ENCODE measurements at regions not wholly inside any gene's neighbourhood (a gene's known extent, or its start where the extent isn't known, plus 50 kb on each side); places are given as distances from the start of the nearest gene placed in this dataset.
"Not testable (repeated sequence)": the region's sequence is repeated elsewhere in the genome, so short reads cannot be mapped to it uniquely, and the experiment has no call there.

GRCh38 chr3:74131546-74132328, 482.7 kb downstream of the CNTN3 start:
- DNase-seq (ENCODE audit: low spot score), result not testable (repeated sequence)

GRCh38 chr3:74129611-74130010, 484.8 kb downstream of the CNTN3 start:
- DNase-seq (ENCODE audit: low spot score), result no peak

- no peak for DNase-seq (ENCODE audit: low spot score)
Measured at GRCh38 chr3:74129056-74129455, 485.4 kb downstream of the CNTN3 start.

- no peak for DNase-seq (ENCODE audit: low spot score)
Measured at GRCh38 chr3:74127256-74127655, 487.2 kb downstream of the CNTN3 start.

GRCh38 chr3:74124782-74125181, 489.7 kb downstream of the CNTN3 start:
- DNase-seq (ENCODE audit: low spot score), result no peak

- DNase-seq (ENCODE audit: low spot score), result no peak
Measured at GRCh38 chr3:74122281-74122680, 492.2 kb downstream of the CNTN3 start.

- DNase-seq (ENCODE audit: low spot score), result no peak
Measured at GRCh38 chr3:74121761-74122160, 492.7 kb downstream of the CNTN3 start.

GRCh38 chr3:74119221-74119620, 494.5 kb upstream of the PDZRN3 start:
- no peak for DNase-seq (ENCODE audit: low spot score)

- no peak for DNase-seq (ENCODE audit: low spot score)
Measured at GRCh38 chr3:74115906-74116305, 491.2 kb upstream of the PDZRN3 start.

- DNase-seq (ENCODE audit: low spot score), result no peak
Measured at GRCh38 chr3:74107451-74107850, 482.7 kb upstream of the PDZRN3 start.

- no peak for DNase-seq (ENCODE audit: low spot score)
Measured at GRCh38 chr3:74106925-74107324, 482.2 kb upstream of the PDZRN3 start.

GRCh38 chr3:74091204-74091603, 466.5 kb upstream of the PDZRN3 start:
- DNase-seq (ENCODE audit: low spot score), result no peak

- DNase-seq (ENCODE audit: low spot score), result no peak
Measured at GRCh38 chr3:74089814-74090213, 465.1 kb upstream of the PDZRN3 start.

GRCh38 chr3:74080056-74080461, 455.3 kb upstream of the PDZRN3 start:
- no peak for DNase-seq (ENCODE audit: low spot score)

GRCh38 chr3:74075241-74075640, 450.5 kb upstream of the PDZRN3 start:
- no peak for DNase-seq (ENCODE audit: low spot score)

- no peak for DNase-seq (ENCODE audit: low spot score)
Measured at GRCh38 chr3:74074700-74075099, 450.0 kb upstream of the PDZRN3 start.

GRCh38 chr3:74067296-74067695, 442.6 kb upstream of the PDZRN3 start:
- no peak for DNase-seq (ENCODE audit: low spot score)

GRCh38 chr3:74066456-74066855, 441.7 kb upstream of the PDZRN3 start:
- no peak for DNase-seq (ENCODE audit: low spot score)

GRCh38 chr3:74059923-74060600, 435.3 kb upstream of the PDZRN3 start:
- no peak for DNase-seq (ENCODE audit: low spot score)

- DNase-seq (ENCODE audit: low spot score), result no peak
Measured at GRCh38 chr3:74059301-74059922, 434.7 kb upstream of the PDZRN3 start.

- DNase-seq (ENCODE audit: low spot score), result no peak
Measured at GRCh38 chr3:74057169-74057568, 432.4 kb upstream of the PDZRN3 start.

GRCh38 chr3:74055061-74055460, 430.3 kb upstream of the PDZRN3 start:
- no peak for DNase-seq (ENCODE audit: low spot score)

- DNase-seq (ENCODE audit: low spot score), result no peak
Measured at GRCh38 chr3:74054566-74054965, 429.8 kb upstream of the PDZRN3 start.

All from kidney capillary endothelial cell (primary cell).